IMR-90 (cell line): ENCODE measurements at regions not wholly inside any gene's neighbourhood (a gene's known extent, or its start where the extent isn't known, plus 50 kb on each side); places are given as distances from the start of the nearest gene placed in this dataset.

Experiments used
- ATAC-seq: fragments of 200-7000 bp; cut with Tn5 transposase; 2 replicates; pipeline ENCODE4 v1.9.1; 2020; ENCODE audit warnings: low read depth, mild to moderate bottlenecking, moderate library complexity
- BruUV-seq: library from RNA; stranded (reverse); fragments of 400-500 nt; replicated peaks from 2 replicates; lab custom pipeline; 2021; lab: Mats Ljungman, UMichigan
- CTCF ChIA-PET: fragments of 300-600 bp; formaldehyde crosslinking; extraction: SDS; loops from one replicate; lab custom pipeline; 2021; ENCODE audit warnings: antibody characterized with exemption; lab: Yijun Ruan, JAX
- POLR2A ChIA-PET: fragments of 300-600 bp; sonication (Branson Sonifier 250); formaldehyde crosslinking; loops from one replicate; lab custom pipeline; 2022; ENCODE audit warnings: antibody characterized with exemption; ENCODE audit not compliant: unreplicated experiment; lab: Charles Lee
- DNase-seq: peaks from one replicate; pipeline ENCODE4 v3.0.0; 2013
- H2AFZ ChIP-seq: replicated peaks from 2 replicates; pipeline ENCODE3; 2013; ENCODE audit warnings: low read length, mild to moderate bottlenecking; ENCODE audit not compliant: poor library complexity
- H2AK5ac ChIP-seq: 2 replicates; pipeline ENCODE4 v1.6.1; 2013; ENCODE audit warnings: low read depth, low read length, inconsistent platforms
- H2AK9ac ChIP-seq: replicated peaks from 2 replicates; pipeline ENCODE3; 2013; ENCODE audit warnings: mild to moderate bottlenecking, low read depth, low read length, moderate library complexity; ENCODE audit not compliant: poor library complexity
- H2BK120ac ChIP-seq: 2 replicates; pipeline ENCODE4 v1.6.1; 2013; ENCODE audit warnings: low read depth, low read length, inconsistent platforms
- H2BK15ac ChIP-seq: 3 replicates; pipeline ENCODE4 v1.6.1; 2013; ENCODE audit warnings: low read depth, low read length, inconsistent platforms
- H2BK20ac ChIP-seq: 2 replicates; pipeline ENCODE4 v1.6.1; 2013; ENCODE audit warnings: low read depth, mild to moderate bottlenecking, inconsistent platforms, low read length, moderate library complexity
- H2BK5ac ChIP-seq: 2 replicates; pipeline ENCODE4 v1.6.1; 2013; ENCODE audit warnings: mild to moderate bottlenecking, low read depth, low read length, inconsistent platforms; ENCODE audit not compliant: poor library complexity, severe bottlenecking
- H3K14ac ChIP-seq: replicated peaks from 2 replicates; pipeline ENCODE4 v1.6.1; 2013; ENCODE audit warnings: low read depth, low read length, inconsistent platforms
- H3K18ac ChIP-seq: 2 replicates; pipeline ENCODE4 v1.6.1; 2013; ENCODE audit warnings: low read depth, low read length, control low read depth
- H3K23ac ChIP-seq: 2 replicates; pipeline ENCODE4 v1.6.1; 2013; ENCODE audit warnings: low read depth, low read length, inconsistent platforms
- H3K27ac ChIP-seq: 2 replicates; pipeline ENCODE4 v1.5.1; 2013; ENCODE audit warnings: mild to moderate bottlenecking, control low read depth, low read length; ENCODE audit not compliant: insufficient read depth
- H3K27me3 ChIP-seq: 2 replicates; pipeline ENCODE4 v1.6.1; 2013; ENCODE audit warnings: low read length; ENCODE audit not compliant: control insufficient read depth, insufficient read depth
- H3K36me3 ChIP-seq: 2 replicates; pipeline ENCODE4 v1.6.1; 2013; ENCODE audit warnings: low read length, mixed read lengths; ENCODE audit not compliant: control insufficient read depth, insufficient read depth
- H3K4ac ChIP-seq: 2 replicates; pipeline ENCODE4 v1.6.1; 2013; ENCODE audit warnings: low read depth, low read length, inconsistent platforms
- H3K4me1 ChIP-seq: 2 replicates; pipeline ENCODE4 v1.6.1; 2013; ENCODE audit warnings: low read length, mixed read lengths; ENCODE audit not compliant: control insufficient read depth, insufficient read depth
- H3K4me2 ChIP-seq: 2 replicates; pipeline ENCODE4 v1.6.1; 2013; ENCODE audit warnings: low read depth, mild to moderate bottlenecking, control low read depth, low read length, moderate library complexity
- H3K4me3 ChIP-seq: 2 replicates; pipeline ENCODE4 v1.5.1; 2013; ENCODE audit warnings: low read depth, mild to moderate bottlenecking, control low read depth, low read length, moderate library complexity; ENCODE audit not compliant: insufficient read depth
- H3K56ac ChIP-seq: 2 replicates; pipeline ENCODE4 v1.6.1; 2013; ENCODE audit warnings: low read length, inconsistent platforms; ENCODE audit not compliant: insufficient read depth; ENCODE audit errors: extremely low read depth
- H3K79me1 ChIP-seq, 2 experiments: 2 replicates each; pipeline ENCODE4 v1.6.1; 2013; ENCODE audit warnings: low read length in 2 of 2, inconsistent platforms in 1 of 2, low read depth in 1 of 2
- H3K9ac ChIP-seq: 2 replicates; pipeline ENCODE4 v1.6.1; 2013; ENCODE audit warnings: low read depth, low read length, control low read depth
- H3K9me1 ChIP-seq: 2 replicates; pipeline ENCODE4 v1.6.1; 2013; ENCODE audit warnings: low read length, inconsistent platforms; ENCODE audit not compliant: insufficient read depth
- H3K9me3 ChIP-seq: 2 replicates; pipeline ENCODE4 v1.6.1; 2013; ENCODE audit warnings: low read length; ENCODE audit not compliant: control insufficient read depth, insufficient read depth
- H4K20me1 ChIP-seq: 2 replicates; pipeline ENCODE4 v1.6.1; 2013; ENCODE audit warnings: low read length, inconsistent platforms; ENCODE audit not compliant: insufficient read depth
- H4K5ac ChIP-seq: 2 replicates; pipeline ENCODE4 v1.6.1; 2013; ENCODE audit warnings: mild to moderate bottlenecking, low read depth, low read length, control low read depth
- H4K8ac ChIP-seq, 2 experiments: 2 replicates each; pipeline ENCODE4 v1.6.1; 2013; ENCODE audit warnings: low read depth in 2 of 2, low read length in 2 of 2, control low read depth in 1 of 2, inconsistent platforms in 1 of 2
- H4K91ac ChIP-seq: 2 replicates; pipeline ENCODE4 v1.6.1; 2013; ENCODE audit warnings: low read depth, low read length, inconsistent platforms; ENCODE audit not compliant: insufficient read depth
- CEBPB ChIP-seq: IDR thresholded peaks from 2 replicates; pipeline ENCODE4 v1.6.1; 2012; ENCODE audit warnings: low read depth, low read length, improper control_type of control experiment
- MAZ ChIP-seq: IDR thresholded peaks from 2 replicates; pipeline ENCODE4 v1.6.1; 2012; ENCODE audit warnings: low read depth, mild to moderate bottlenecking, low read length, improper control_type of control experiment, moderate library complexity, borderline replicate concordance
- MXI1 ChIP-seq: IDR thresholded peaks from 2 replicates; pipeline ENCODE4 v1.6.1; 2012; ENCODE audit warnings: low read depth, mild to moderate bottlenecking, low read length, moderate library complexity, borderline replicate concordance
- NFE2L2 ChIP-seq: fragments of 150-350 bp; IDR thresholded peaks from 2 replicates; pipeline ENCODE4 v1.6.1; 2016; ENCODE audit warnings: low read depth, mild to moderate bottlenecking, low read length
- POLR2A ChIP-seq: IDR thresholded peaks from 2 replicates; pipeline ENCODE4 v1.6.1; 2012; ENCODE audit warnings: mild to moderate bottlenecking, low read depth, low read length
- RAD21 ChIP-seq: IDR thresholded peaks from 2 replicates; pipeline ENCODE4 v1.6.1; 2012; ENCODE audit warnings: low read length, improper control_type of control experiment
- SMC3 ChIP-seq: fragments of 150-350 bp; IDR thresholded peaks from 2 replicates; pipeline ENCODE4 v1.6.1; 2016; ENCODE audit warnings: low read depth, mild to moderate bottlenecking, antibody characterized with exemption, low read length, moderate library complexity
- WGBS, 2 experiments: methylation state at CpG; one replicate each; pipeline versions ENCODE4 v1.1.5 to v1.1.7; 2013; ENCODE audit warnings: missing lambda C conversion rate in 2 of 2; ENCODE audit not compliant: insufficient read length in 1 of 2; ENCODE audit errors: extremely low coverage in 2 of 2; 5-methylcytosine and 5-hydroxymethylcytosine counted together
- dilution Hi-C: fragments of 300-500 bp; cut with HindIII; formaldehyde crosslinking; loops from one replicate; pipeline ENCODE4 v1.14.3; 2018; ENCODE audit warnings: low sequenced_read_pairs; ENCODE audit not compliant: unreplicated experiment
- in situ Hi-C: fragments of 300-500 bp; cut with MboI; formaldehyde crosslinking; loops from 3 replicates; pipeline ENCODE4 v1.14.3; 2019; ENCODE audit warnings: low sequenced_read_pairs, inconsistent platforms, mixed read lengths
- intact Hi-C: fragments of 100-400 bp; cut with micrococcal nuclease; formaldehyde crosslinking; loops from 2 replicates; pipeline ENCODE4 v1.10.0; 2022
- TF ChIP-seq, protein P1 (sequence below): conservative IDR thresholded peaks from 2 replicates; pipeline ENCODE4 v1.5.1; 2012; ENCODE audit warnings: mild to moderate bottlenecking, low read depth, low read length, improper control_type of control experiment
- TF ChIP-seq, protein P2 (sequence below): fragments of 150-350 bp; IDR thresholded peaks from 2 replicates; pipeline ENCODE4 v1.6.1; 2016; ENCODE audit warnings: low read depth, mild to moderate bottlenecking, low read length, moderate library complexity, borderline replicate concordance
- TF ChIP-seq, protein P3 (sequence below): fragments of 150-350 bp; IDR thresholded peaks from 2 replicates; pipeline ENCODE4 v1.6.1; 2017; ENCODE audit warnings: mild to moderate bottlenecking, antibody characterized with exemption, low read length, low read depth

DNA sequence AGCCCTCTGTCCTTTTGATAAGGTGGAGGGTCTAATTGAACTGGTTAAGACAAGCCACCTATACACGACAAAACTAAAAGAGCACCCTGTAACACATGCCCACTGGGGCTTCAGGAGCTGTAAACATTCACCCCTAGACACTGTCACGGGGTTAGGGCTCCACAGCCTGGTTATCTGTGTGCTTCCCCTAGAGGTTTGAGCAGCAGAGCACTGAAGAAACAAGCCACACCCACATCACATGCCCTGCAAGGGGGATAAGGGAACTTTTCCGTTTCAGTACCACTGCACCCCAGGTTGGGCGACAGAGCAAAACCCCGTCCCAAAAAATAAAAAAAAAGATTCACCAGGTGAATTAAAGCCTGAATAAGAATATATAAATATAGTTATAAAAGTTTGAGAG is 913.7 kb upstream of the ACVR2A start:
- Histone ChIP-seq H3K56ac (no peak overlapping the region), H4K20me1 (no peaks in the 10 kb centered on the region), H2BK5ac (no peak overlapping the region), H2AK5ac (no peak overlapping the region), H3K18ac (no peak overlapping the region), H3K4me3 (no peak overlapping the region), H3K23ac (no peak overlapping the region), H3K4me2 (no peak overlapping the region), H3K4me1 (no peaks in the 10 kb centered on the region), H3K14ac (no peak overlapping the region), H2BK15ac (no peak overlapping the region), H4K91ac (no peak overlapping the region), H2BK20ac (no peak overlapping the region), H4K5ac (no peak overlapping the region), H4K8ac (no peak overlapping the region), H3K9me3 (no peaks in the 10 kb centered on the region), H2AFZ (no peak overlapping the region), H2BK120ac (no peak overlapping the region), H3K9ac (no peak overlapping the region), H2AK9ac (no peak overlapping the region), H3K27ac (no peak overlapping the region), H3K79me1 (no peaks in the 10 kb centered on the region), H3K36me3 (no peaks in the 10 kb centered on the region), H3K9me1 (no peaks in the 10 kb centered on the region), H3K27me3 (no peaks in the 10 kb centered on the region), H3K4ac (no peak overlapping the region)
- TF ChIP-seq MXI1 (no peak), POLR2A (no peak), NFE2L2 (no peak), CEBPB (no peak), MAZ (no peak), SMC3 (no peak), RAD21 (no peak)
- TF ChIP-seq, protein P1, sequence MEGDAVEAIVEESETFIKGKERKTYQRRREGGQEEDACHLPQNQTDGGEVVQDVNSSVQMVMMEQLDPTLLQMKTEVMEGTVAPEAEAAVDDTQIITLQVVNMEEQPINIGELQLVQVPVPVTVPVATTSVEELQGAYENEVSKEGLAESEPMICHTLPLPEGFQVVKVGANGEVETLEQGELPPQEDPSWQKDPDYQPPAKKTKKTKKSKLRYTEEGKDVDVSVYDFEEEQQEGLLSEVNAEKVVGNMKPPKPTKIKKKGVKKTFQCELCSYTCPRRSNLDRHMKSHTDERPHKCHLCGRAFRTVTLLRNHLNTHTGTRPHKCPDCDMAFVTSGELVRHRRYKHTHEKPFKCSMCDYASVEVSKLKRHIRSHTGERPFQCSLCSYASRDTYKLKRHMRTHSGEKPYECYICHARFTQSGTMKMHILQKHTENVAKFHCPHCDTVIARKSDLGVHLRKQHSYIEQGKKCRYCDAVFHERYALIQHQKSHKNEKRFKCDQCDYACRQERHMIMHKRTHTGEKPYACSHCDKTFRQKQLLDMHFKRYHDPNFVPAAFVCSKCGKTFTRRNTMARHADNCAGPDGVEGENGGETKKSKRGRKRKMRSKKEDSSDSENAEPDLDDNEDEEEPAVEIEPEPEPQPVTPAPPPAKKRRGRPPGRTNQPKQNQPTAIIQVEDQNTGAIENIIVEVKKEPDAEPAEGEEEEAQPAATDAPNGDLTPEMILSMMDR, result no peak
- TF ChIP-seq, protein P2, sequence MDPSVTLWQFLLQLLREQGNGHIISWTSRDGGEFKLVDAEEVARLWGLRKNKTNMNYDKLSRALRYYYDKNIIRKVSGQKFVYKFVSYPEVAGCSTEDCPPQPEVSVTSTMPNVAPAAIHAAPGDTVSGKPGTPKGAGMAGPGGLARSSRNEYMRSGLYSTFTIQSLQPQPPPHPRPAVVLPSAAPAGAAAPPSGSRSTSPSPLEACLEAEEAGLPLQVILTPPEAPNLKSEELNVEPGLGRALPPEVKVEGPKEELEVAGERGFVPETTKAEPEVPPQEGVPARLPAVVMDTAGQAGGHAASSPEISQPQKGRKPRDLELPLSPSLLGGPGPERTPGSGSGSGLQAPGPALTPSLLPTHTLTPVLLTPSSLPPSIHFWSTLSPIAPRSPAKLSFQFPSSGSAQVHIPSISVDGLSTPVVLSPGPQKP, result no peak
- TF ChIP-seq, protein P3, sequence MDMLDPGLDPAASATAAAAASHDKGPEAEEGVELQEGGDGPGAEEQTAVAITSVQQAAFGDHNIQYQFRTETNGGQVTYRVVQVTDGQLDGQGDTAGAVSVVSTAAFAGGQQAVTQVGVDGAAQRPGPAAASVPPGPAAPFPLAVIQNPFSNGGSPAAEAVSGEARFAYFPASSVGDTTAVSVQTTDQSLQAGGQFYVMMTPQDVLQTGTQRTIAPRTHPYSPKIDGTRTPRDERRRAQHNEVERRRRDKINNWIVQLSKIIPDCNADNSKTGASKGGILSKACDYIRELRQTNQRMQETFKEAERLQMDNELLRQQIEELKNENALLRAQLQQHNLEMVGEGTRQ, result no peak
- BruUV-seq, result no TSS peak
- intact Hi-C loops (no loop called here), dilution Hi-C loops (no loop called here), in situ Hi-C loops (no loop called here)
- POLR2A ChIA-PET, result no interaction called here
- DNase-seq (no peak), ATAC-seq (no peak)
- CTCF ChIA-PET, result no interaction called here
- WGBS, 2 experiments, result no CpG with 5 or more reads among the region's 5 CpGs
